ENCODE measurements at regions not wholly inside any gene's neighbourhood (a gene's known extent, or its start where the extent isn't known, plus 50 kb on each side); places are given as distances from the start of the nearest gene placed in this dataset.

- no peak overlapping the region for H2AK5ac ChIP-seq (ENCODE audit: low read depth, low read length)
- DNase-seq = peak; percentile 44
- H3K23ac ChIP-seq (ENCODE audit: low read depth, low read length) = no peak overlapping the region
- dilution Hi-C loops (cut with HindIII; ENCODE audit: low sequenced_read_pairs, unreplicated experiment) = no loop called here
- intact Hi-C loops (cut with micrococcal nuclease) = no loop called here
- H2AFZ ChIP-seq (replicated peaks; ENCODE audit: low read length, poor library complexity) = no peak overlapping the region
- CTCF ChIA-PET = no interaction called here
- no peak overlapping the region for H3K14ac ChIP-seq (replicated peaks; ENCODE audit: low read depth, low read length)
- ATAC-seq (ENCODE audit: low read depth) = no peak
- WGBS, 2 experiments (ENCODE audit: extremely low coverage in 2 of 2, insufficient read length in 1 of 2) = no CpG with 5 or more reads among the region's 2 CpGs
- POLR2A ChIA-PET (ENCODE audit: unreplicated experiment) = no interaction called here
- no peak overlapping the region for H3K9ac ChIP-seq (ENCODE audit: low read depth, low read length)
- no peaks in the 10 kb centered on the region for H4K20me1 ChIP-seq (ENCODE audit: insufficient read depth, low read length)
- H3K56ac ChIP-seq (ENCODE audit: extremely low read depth, insufficient read depth, low read length) = no peak overlapping the region
- H2AK9ac ChIP-seq (replicated peaks; ENCODE audit: low read depth, low read length, poor library complexity) = no peak overlapping the region
- no peak overlapping the region for H2BK120ac ChIP-seq (ENCODE audit: low read depth, low read length)
- no peak overlapping the region for H4K91ac ChIP-seq (ENCODE audit: insufficient read depth, low read depth, low read length)
- in situ Hi-C loops (cut with MboI; ENCODE audit: low sequenced_read_pairs) = no loop called here
- H3K9me3 ChIP-seq (ENCODE audit: control insufficient read depth, insufficient read depth, low read length) = no peaks in the 10 kb centered on the region
- peaks cover 9% of the 10 kb centered on the region for H3K4me1 ChIP-seq (ENCODE audit: control insufficient read depth, insufficient read depth, low read length)
- no peaks in the 10 kb centered on the region for H3K27me3 ChIP-seq (ENCODE audit: control insufficient read depth, insufficient read depth, low read length)
- no peaks in the 10 kb centered on the region for H3K36me3 ChIP-seq (ENCODE audit: control insufficient read depth, insufficient read depth, low read length)
- H3K4ac ChIP-seq (ENCODE audit: low read depth, low read length) = no peak overlapping the region
- H3K4me2 ChIP-seq (ENCODE audit: low read depth, low read length) = no peak overlapping the region
- H3K18ac ChIP-seq (ENCODE audit: low read depth, low read length) = no peak overlapping the region
- H4K5ac ChIP-seq (ENCODE audit: low read depth, low read length) = no peak overlapping the region
- TF ChIP-seq CEBPB (IDR thresholded peaks at IDR 0.05; ENCODE audit: low read depth, low read length) (no peak), CTCF (conservative IDR thresholded peaks at IDR 0.05; ENCODE audit: low read depth, low read length) (no peak), BHLHE40 (IDR thresholded peaks at IDR 0.05; ENCODE audit: low read depth, low read length) (no peak), RAD21 (IDR thresholded peaks at IDR 0.05; ENCODE audit: low read length) (no peak), FOS (IDR thresholded peaks at IDR 0.05; ENCODE audit: low read depth, low read length) (no peak), MAZ (IDR thresholded peaks at IDR 0.05; ENCODE audit: borderline replicate concordance, low read depth, low read length) (no peak), RCOR1 (IDR thresholded peaks at IDR 0.05; ENCODE audit: insufficient replicate concordance, low read length) (no peak), POLR2A (IDR thresholded peaks at IDR 0.05; ENCODE audit: low read depth, low read length) (no peak), USF2 (IDR thresholded peaks at IDR 0.05; ENCODE audit: low read depth, low read length) (no peak), CHD1 (IDR thresholded peaks at IDR 0.05; ENCODE audit: low read depth, low read length) (no peak), NFE2L2 (IDR thresholded peaks at IDR 0.05; ENCODE audit: low read depth, low read length) (no peak), MXI1 (IDR thresholded peaks at IDR 0.05; ENCODE audit: borderline replicate concordance, low read depth, low read length) (no peak)
- no peak overlapping the region for H2BK20ac ChIP-seq (ENCODE audit: low read depth, low read length)
- no peak overlapping the region for H2BK5ac ChIP-seq (ENCODE audit: low read depth, low read length, poor library complexity, severe bottlenecking)
- no TSS peak for BruUV-seq (replicated peaks)
- H2BK15ac ChIP-seq (ENCODE audit: low read depth, low read length) = no peak overlapping the region
- H3K4me3 ChIP-seq (ENCODE audit: insufficient read depth, low read depth, low read length) = no peak overlapping the region
- H3K79me1 ChIP-seq (ENCODE audit: low read depth in 1 of 2, low read length in 2 of 2) = no peaks in the 10 kb centered on the region; a peak in 1 of 4 replicates
- H4K8ac ChIP-seq (ENCODE audit: low read depth in 2 of 2, low read length in 2 of 2) = no peak overlapping the region
- no peak overlapping the region for H3K27ac ChIP-seq (ENCODE audit: insufficient read depth, low read length)
- peaks cover 7% of the 10 kb centered on the region for H3K9me1 ChIP-seq (ENCODE audit: insufficient read depth, low read length)
Observed at GRCh38 chr12:27864521-27864920, 84.5 kb upstream of the MANSC4 start.

All from IMR-90 (cell line).